IPS DF 4.7 (cell line): ENCODE measurements at regions not wholly inside any gene's neighbourhood (a gene's known extent, or its start where the extent isn't known, plus 50 kb on each side); places are given as distances from the start of the nearest gene placed in this dataset.

Experiments
- DNase-seq: peaks from one replicate; pipeline ENCODE4 v3.0.0-alpha.2; 2013; ENCODE audit warnings: low spot score; ENCODE audit errors: extremely low read depth

GRCh38 chr9:12069366-12069765, 623.8 kb upstream of the TYRP1 start:
- no peak for DNase-seq

GRCh38 chr9:12085399-12085798, 607.8 kb upstream of the TYRP1 start:
- no peak for DNase-seq

- no peak for DNase-seq
Observed at GRCh38 chr9:12091865-12092527, 601.2 kb upstream of the TYRP1 start.

- DNase-seq: no peak
Observed at GRCh38 chr9:12094046-12094445, 599.1 kb upstream of the TYRP1 start.

- no peak for DNase-seq
Observed at GRCh38 chr9:12095931-12096330, 597.3 kb upstream of the TYRP1 start.

GRCh38 chr9:12133416-12133815, 559.8 kb upstream of the TYRP1 start:
- DNase-seq: no peak

GRCh38 chr9:12141422-12141821, 551.8 kb upstream of the TYRP1 start:
- no peak for DNase-seq

- no peak for DNase-seq
Observed at GRCh38 chr9:12155401-12156134, 537.6 kb upstream of the TYRP1 start.

- no peak for DNase-seq
Observed at GRCh38 chr9:12162181-12162815, 530.9 kb upstream of the TYRP1 start.

GRCh38 chr9:12163723-12164458, 529.3 kb upstream of the TYRP1 start:
- no peak for DNase-seq

GRCh38 chr9:12166518-12166917, 526.7 kb upstream of the TYRP1 start:
- no peak for DNase-seq

- no peak for DNase-seq
Observed at GRCh38 chr9:12170456-12170855, 522.7 kb upstream of the TYRP1 start.

GRCh38 chr9:12178634-12179033, 514.6 kb upstream of the TYRP1 start:
- DNase-seq: no peak

- DNase-seq: no peak
Observed at GRCh38 chr9:12182806-12183205, 510.4 kb upstream of the TYRP1 start.

- DNase-seq: no peak
Observed at GRCh38 chr9:12183321-12183720, 509.9 kb upstream of the TYRP1 start.

- no peak for DNase-seq
Observed at GRCh38 chr9:12185856-12186255, 507.3 kb upstream of the TYRP1 start.

GRCh38 chr9:12191630-12192029, 501.6 kb upstream of the TYRP1 start:
- no peak for DNase-seq

- DNase-seq: no peak
Observed at GRCh38 chr9:12194731-12195130, 498.5 kb upstream of the TYRP1 start.

GRCh38 chr9:12195456-12195855, 497.7 kb upstream of the TYRP1 start:
- no peak for DNase-seq

GRCh38 chr9:12204512-12204911, 488.7 kb upstream of the TYRP1 start:
- DNase-seq: no peak

- no peak for DNase-seq
Observed at GRCh38 chr9:12212860-12213259, 480.3 kb upstream of the TYRP1 start.

GRCh38 chr9:12221470-12221869, 471.7 kb upstream of the TYRP1 start:
- DNase-seq: no peak
